NCI-H2081 treated with DMSO at 0.1 percent for 48 hours (cell line): ENCODE measurements at regions not wholly inside any gene's neighbourhood (a gene's known extent, or its start where the extent isn't known, plus 50 kb on each side); places are given as distances from the start of the nearest gene placed in this dataset.

Experiments used
- DNase-seq: peaks from one replicate; lab custom pipeline; 2025; lab: John Stamatoyannopoulos, UW

- no peak for DNase-seq
These were observed 143.5 kb upstream of the B3GAT1 start for GRCh38 chr11:134555510-134555909.

DNA sequence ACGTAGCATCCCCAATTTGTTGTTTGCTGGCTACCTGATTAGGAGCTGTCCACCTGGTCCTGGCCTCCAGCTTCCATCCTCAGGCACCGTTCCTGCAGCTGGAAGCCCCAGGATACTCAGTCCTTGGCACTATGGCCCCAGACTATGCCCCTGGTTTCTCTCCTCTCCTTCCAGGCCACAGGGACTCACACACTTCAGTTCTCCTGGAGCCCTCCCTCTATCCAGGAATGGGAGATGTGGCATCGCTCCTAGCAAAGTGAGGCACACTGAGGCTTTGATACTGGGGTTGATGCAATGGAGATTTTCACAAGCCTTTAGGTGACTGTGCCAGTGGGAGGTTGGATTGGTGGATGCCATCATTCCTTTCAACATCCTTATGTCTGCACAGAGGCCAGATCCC is 142.8 kb upstream of the B3GAT1 start:
- no peak for DNase-seq

GRCh38 chr11:134554106-134554505 is 142.1 kb upstream of the B3GAT1 start:
- no peak for DNase-seq

- no peak for DNase-seq
These were observed 140.7 kb upstream of the B3GAT1 start for GRCh38 chr11:134552749-134553148.

DNA sequence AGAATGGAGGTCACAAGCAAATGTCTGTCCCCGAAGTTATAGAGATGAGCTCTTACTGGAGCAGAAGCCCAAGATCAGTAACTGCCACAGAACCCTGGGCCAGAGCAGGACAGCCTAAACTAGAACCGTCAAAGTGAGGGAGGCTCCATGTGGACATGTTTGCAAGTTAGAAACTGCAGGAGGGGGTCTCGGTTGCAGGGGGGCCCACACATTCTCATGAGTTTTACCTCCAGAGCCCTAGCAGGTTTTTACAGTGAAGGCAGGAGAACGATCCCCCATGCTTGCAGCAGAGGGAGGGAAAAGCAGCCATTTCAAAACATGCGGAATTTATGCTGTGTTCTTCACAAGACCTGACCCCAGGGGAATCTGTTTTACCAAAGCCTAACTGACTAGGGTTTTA is 133.5 kb upstream of the B3GAT1 start:
- no peak for DNase-seq

DNA sequence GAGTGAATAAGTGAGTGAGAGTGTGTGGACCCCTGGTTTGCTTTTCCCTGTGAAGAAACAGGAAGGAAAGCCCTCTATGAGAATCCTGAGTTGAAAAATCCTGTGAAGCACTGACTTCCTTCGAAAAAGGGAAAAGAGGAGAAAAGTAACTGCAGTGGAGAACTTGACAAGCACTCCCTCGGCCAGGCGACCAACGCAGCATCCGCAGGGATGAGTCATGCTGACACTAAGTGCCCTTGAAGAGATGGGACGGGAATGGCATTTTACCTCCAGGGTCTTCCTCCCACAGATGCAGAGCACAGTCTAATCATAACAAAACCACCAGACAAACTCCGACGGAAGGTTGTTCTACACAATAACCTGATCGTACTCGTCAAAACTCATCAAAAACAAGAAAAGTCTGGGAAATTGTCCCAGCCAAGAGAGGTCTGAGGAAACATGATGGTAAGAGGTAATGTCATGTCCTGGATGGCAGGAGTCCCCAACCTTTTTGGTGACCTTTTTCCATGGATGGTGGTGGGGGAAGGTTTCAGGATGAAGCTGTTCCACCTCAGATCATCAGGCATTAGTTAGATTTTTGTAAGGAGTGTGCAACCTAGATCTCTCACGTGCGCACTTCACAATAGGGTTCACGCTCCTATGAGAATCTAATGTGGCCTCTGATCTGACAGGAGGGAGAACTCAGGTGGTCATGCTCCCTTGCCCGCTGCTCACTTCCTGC is 132.2 kb upstream of the B3GAT1 start:
- no peak for DNase-seq

DNA sequence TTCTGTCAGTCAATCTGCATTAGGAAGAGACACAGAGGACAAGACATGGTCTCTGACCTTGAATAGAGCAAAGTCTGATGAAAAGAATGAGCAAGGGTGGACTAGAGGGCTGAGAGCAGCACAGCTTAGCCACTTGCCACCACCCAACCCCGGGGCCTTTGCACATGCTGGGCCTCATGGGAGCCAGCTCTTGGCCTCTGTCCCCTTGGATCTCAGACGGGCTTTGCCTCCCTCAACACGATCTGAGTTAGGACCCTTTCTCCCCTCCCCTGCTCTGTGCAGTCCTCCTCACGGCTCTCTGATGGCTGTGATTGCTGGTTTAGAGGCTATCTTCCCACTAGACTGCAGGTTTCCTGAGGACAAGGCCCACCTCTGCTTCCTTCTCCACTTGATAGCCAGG is 131.6 kb upstream of the B3GAT1 start:
- DNase-seq, result no peak

DNA sequence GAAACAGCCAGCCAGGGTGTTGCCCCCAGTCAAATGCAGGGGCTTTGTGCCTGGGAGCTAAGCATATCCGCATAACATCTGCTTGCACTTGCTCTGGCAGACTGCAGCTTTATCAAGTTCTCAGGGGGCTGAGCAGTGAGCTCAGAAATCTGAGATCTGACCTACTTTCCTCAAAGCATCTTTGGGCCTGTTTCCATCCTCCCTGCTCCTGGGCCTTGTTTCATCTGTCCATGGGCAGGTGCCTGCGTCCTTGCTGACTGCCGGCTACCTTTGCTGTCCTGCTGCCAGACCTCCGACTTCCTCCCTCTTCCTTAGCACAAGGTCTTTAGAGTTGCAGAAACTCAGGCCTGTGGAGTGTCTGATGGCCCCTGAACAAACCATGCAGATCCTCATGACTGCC is 131.2 kb upstream of the B3GAT1 start:
- no peak for DNase-seq

- DNase-seq, result no peak
These were observed 130.5 kb upstream of the B3GAT1 start for GRCh38 chr11:134542401-134543165.

- no peak for DNase-seq
These were observed 129.9 kb upstream of the B3GAT1 start for GRCh38 chr11:134541951-134542350.

GRCh38 chr11:134541355-134541754 is 129.3 kb upstream of the B3GAT1 start:
- DNase-seq, result no peak

DNA sequence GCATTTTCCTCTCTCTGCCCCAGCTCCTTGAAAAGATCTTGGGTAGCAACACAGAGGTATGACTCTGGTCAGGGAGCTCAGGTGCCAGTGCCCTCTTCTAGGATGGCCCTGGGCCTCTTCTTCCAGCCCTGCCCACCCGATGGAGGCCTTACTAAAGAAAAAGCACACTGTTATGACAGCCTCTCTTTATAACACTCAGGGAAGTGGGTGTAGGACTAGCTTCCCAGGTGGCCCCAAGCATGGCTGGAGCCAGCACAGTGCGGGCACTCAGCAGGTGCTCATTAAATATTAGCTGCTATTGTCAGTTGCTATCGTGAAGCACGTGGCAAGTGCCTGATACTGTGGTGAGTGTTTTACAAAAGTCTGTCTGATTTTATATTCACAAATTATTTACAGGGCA is 127.2 kb upstream of the B3GAT1 start:
- DNase-seq, result no peak

- DNase-seq, result no peak
These were observed 126.7 kb upstream of the B3GAT1 start for GRCh38 chr11:134538742-134539141.

- no peak for DNase-seq
These were observed 125.9 kb upstream of the B3GAT1 start for GRCh38 chr11:134537941-134538340.

DNA sequence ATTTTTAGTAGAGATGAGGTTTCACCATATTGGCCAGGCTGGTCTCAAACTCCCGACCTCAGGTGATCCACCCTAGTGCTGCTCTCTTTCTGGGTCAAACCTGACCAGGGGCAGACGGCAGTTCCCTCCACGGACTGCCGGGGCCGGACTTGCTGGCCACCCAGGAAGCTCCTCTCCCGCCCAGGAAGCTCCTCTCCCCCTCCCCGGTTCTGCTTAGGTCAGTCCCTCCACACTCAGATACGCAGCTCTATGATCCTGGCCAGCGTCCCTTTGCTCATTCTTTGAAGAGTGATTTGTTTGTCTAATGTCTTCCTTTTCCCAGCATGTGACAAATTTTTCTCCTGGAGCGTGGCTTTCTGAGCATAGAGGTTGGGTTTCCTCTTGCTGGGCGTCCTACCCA is 125.3 kb upstream of the B3GAT1 start:
- no peak for DNase-seq

- no peak for DNase-seq
These were observed 124.6 kb upstream of the B3GAT1 start for GRCh38 chr11:134536677-134537076.

DNA sequence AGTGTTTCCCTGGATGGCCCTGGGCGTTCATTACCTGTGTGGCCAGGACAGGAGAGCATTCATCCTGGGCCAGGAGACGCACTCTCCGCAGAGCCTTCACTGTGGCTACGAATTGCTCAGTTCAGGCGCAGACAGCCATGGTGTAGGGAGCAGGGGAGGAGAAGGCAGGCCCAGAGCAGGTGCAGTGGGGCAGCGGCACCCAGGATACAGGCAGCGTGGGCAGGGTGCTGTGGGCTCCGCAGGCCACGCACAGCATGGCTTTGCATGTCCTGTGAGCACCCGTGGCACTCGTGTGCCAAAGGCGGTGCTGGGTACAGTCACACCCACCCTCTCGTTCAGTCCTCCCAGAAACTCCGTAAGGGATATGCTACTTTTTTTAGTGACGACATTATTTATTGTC is 124.2 kb upstream of the B3GAT1 start:
- no peak for DNase-seq

DNA sequence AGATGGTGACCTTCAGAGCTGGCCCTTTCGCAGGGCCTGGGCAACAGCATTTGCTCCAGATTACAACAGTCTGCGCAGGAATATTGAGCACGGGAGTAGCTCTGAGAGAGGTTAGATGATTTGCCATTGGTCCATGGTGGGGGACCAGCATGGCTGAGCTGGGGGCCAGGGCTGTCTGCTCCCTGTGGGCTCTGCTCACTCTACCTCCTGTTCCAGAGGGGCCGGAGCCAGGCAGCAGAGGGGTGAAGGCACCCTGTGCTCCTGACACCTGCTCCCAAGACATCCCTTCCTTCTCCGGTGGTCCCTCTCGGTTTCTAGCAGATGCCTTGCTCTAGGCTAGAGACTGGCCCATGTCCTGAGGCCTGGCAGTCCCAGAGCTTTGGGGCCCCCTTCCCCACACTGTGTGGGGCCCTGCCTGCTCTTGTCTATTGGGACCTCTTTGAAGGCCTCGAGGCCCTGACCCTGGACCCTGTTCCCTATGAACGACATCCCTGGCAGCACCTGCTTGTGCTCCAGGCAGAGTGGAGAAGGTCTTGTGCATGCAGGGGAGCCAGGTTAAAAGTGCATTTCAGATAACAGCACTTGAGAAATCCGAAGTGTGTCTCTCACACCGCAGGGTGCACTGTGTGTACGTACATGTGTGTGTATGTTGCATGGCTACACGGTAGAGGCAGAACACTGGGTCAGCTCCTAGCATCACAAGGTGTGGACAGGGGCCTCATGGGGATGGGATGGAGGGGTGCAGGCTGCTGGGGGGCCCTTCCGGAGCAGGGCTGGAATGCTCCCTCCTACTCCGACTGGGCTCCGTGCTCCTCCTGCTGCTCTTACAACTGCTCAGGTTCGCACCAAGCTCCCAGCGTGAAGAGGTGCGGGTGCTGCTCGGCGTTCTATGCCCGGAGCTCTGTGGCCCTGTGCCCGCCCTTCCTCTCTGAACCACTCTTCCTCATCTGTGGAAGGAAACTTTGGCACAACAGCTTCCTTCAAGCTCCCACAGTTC is 123.3 kb upstream of the B3GAT1 start:
- DNase-seq, result no peak

DNA sequence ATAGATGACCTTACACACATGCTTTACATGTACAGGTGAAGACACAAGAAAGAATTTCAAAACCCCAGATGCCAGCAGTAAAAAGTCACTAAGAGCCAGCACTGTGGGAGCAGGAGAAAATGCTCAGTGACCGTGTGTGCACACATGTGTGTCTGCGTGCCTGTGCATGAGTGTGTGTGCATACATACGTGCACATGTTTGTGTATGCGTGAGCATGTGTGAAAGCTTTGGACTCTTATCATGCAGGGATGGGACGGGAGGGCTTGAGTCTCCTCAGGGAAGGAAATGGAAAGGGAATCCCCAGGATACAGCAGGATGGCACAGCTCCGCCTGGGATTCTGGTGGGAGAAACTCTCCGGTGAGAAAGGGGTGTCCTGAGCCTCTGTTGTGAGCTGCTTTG is 121.5 kb upstream of the B3GAT1 start:
- no peak for DNase-seq

GRCh38 chr11:134532921-134533421 is 120.9 kb upstream of the B3GAT1 start:
- no peak for DNase-seq

DNA sequence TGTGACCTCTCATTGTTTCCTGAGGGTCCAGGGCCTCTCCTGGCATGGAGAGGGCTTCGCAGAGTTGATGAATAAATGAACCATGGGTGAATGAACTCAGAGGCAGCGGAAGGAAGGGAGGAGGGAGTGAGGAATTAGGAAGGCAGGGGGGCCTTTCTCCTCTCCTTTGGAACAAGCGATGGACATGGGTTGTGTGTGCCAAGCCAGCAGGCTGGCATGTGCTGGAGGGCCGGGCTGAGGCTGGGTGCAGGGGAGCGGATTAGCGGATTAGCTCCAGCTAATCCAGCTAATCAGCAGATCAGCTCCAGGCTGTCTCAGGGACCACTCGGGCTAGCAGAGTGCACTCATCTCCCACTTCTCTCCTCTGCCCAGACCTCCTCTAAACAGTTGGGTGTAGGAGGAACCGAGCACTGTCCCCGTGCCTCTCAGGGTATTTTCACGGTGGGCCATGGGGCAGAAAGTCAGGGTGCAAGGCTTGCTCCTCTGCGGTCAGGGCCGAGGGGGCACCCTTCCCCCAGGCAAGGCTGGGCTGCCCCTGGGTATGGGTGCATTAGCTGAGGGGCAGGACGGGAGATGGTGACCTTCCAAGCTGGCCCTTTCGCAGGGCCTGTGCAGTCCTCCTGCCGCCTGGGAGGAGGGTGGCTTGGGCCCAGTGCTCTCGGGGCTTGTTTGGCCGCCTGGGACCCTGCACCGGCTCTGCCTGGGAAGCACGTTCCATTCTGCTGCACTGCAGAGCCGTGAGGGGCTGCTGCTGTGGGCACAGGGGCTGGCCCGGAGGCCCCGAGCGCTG is 120.3 kb upstream of the B3GAT1 start:
- DNase-seq, result no peak
